ENCODE measurements at regions not wholly inside any gene's neighbourhood (a gene's known extent, or its start where the extent isn't known, plus 50 kb on each side); places are given as distances from the start of the nearest gene placed in this dataset.

- TF ChIP-seq CTCF (IDR thresholded peaks at IDR 0.05; ENCODE audit: low read depth, low read length) (no peak), EZH2phosphoT487 (IDR thresholded peaks at IDR 0.05; ENCODE audit: low read depth) (no peak)
Observed at GRCh38 chr7:26918241-26918640, 53.9 kb upstream of the SKAP2 start.

Data from OCI-LY3 (cell line).